Transverse colon (tissue), 4 donors: ENCODE measurements at regions not wholly inside any gene's neighbourhood (a gene's known extent, or its start where the extent isn't known, plus 50 kb on each side); places are given as distances from the start of the nearest gene placed in this dataset.

Experiments used
- EP300 ChIP-seq: sonication (generic); formaldehyde crosslinking; IDR thresholded peaks from one replicate; pipeline ENCODE4 v1.6.1; 2017; ENCODE audit warnings: antibody characterized with exemption, low read depth
- POLR2A ChIP-seq: fragments of 450-650 bp; IDR thresholded peaks from one replicate; pipeline ENCODE4 v1.6.1; 2016; ENCODE audit warnings: antibody characterized with exemption, mild to moderate bottlenecking, moderate library complexity
- POLR2AphosphoS5 ChIP-seq, 3 donors: sonication (generic); formaldehyde crosslinking; IDR thresholded peaks; one replicate each; pipeline ENCODE4 v1.6.1; 2016; ENCODE audit warnings: antibody characterized with exemption in 3 of 3
- TF ChIP-seq, protein P1 (sequence below), 5 experiments: fragments of 200-600 bp in 3 of 5; fragments of 450-650 bp in 2 of 5; sonication (generic) in 3 of 5; IDR thresholded peaks; 1 replicate in 2 of 5; 2 replicates in 3 of 5; pipeline ENCODE4 v1.5.1; 2016 to 2017; ENCODE audit warnings: antibody characterized with exemption in 5 of 5, inconsistent platforms in 3 of 5, mild to moderate bottlenecking in 2 of 5, moderate library complexity in 1 of 5

DNA sequence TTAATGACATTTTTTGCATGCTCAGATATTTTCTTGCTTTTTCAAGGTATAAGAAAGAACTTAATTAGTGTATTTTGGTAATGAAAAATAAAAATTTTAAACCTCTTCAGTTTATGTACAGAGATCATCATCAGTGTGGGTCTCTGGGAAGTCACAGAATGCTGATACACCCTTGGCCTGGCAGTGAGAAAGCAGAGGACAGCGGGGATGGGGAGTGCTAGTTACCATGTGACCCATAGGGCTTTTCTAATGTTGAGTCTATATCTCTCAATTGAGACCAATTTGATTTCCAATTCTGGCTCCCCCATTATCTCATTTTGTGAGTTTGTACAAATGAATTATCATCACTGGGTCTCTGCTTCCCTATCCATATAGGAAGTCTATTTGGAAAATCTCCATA, 305.7 kb downstream of the CYRIA start:
- TF ChIP-seq, protein P1, sequence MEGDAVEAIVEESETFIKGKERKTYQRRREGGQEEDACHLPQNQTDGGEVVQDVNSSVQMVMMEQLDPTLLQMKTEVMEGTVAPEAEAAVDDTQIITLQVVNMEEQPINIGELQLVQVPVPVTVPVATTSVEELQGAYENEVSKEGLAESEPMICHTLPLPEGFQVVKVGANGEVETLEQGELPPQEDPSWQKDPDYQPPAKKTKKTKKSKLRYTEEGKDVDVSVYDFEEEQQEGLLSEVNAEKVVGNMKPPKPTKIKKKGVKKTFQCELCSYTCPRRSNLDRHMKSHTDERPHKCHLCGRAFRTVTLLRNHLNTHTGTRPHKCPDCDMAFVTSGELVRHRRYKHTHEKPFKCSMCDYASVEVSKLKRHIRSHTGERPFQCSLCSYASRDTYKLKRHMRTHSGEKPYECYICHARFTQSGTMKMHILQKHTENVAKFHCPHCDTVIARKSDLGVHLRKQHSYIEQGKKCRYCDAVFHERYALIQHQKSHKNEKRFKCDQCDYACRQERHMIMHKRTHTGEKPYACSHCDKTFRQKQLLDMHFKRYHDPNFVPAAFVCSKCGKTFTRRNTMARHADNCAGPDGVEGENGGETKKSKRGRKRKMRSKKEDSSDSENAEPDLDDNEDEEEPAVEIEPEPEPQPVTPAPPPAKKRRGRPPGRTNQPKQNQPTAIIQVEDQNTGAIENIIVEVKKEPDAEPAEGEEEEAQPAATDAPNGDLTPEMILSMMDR (IDR thresholded peaks at IDR 0.05): no peak
- TF ChIP-seq EP300 (no peak), POLR2AphosphoS5 (IDR thresholded peaks at IDR 0.05) (no peak), POLR2A (no peak)
